Loucy (cell line): ENCODE measurements at regions not wholly inside any gene's neighbourhood (a gene's known extent, or its start where the extent isn't known, plus 50 kb on each side); places are given as distances from the start of the nearest gene placed in this dataset.

Experiments
- H2AFZ ChIP-seq: fragments of 200-600 bp; sonication (generic); 2 replicates; pipeline ENCODE4 v1.6.0; 2016; ENCODE audit warnings: antibody characterized with exemption, mild to moderate bottlenecking, low read length, moderate library complexity
- H3F3A ChIP-seq: fragments of 200-600 bp; 2 replicates; pipeline ENCODE4 v1.6.0; 2016; ENCODE audit warnings: antibody characterized with exemption, low read depth, mild to moderate bottlenecking
- H3K27me3 ChIP-seq: fragments of 200-600 bp; sonication (generic); 2 replicates; pipeline ENCODE4 v1.6.1; 2014; ENCODE audit warnings: low read length, mild to moderate bottlenecking; ENCODE audit not compliant: insufficient read depth, poor library complexity, severe bottlenecking
- H3K36me3 ChIP-seq: fragments of 200-600 bp; sonication (generic); 2 replicates; pipeline ENCODE4 v1.6.1; 2016; ENCODE audit warnings: low read length; ENCODE audit not compliant: insufficient read depth
- H3K4me1 ChIP-seq: fragments of 200-600 bp; sonication (generic); 2 replicates; pipeline ENCODE4 v1.5.1; 2014; ENCODE audit warnings: low read length, mild to moderate bottlenecking; ENCODE audit not compliant: insufficient read depth, poor library complexity, severe bottlenecking
- H3K4me2 ChIP-seq: fragments of 200-600 bp; sonication (generic); 2 replicates; pipeline ENCODE4 v1.6.0; 2014; ENCODE audit warnings: antibody characterized with exemption, low read length, low read depth, mild to moderate bottlenecking; ENCODE audit not compliant: poor library complexity, severe bottlenecking
- H3K4me3 ChIP-seq: fragments of 200-600 bp; sonication (generic); 2 replicates; pipeline ENCODE4 v1.5.1; 2014; ENCODE audit warnings: low read length, mild to moderate bottlenecking, mixed read lengths; ENCODE audit not compliant: poor library complexity, severe bottlenecking
- H3K79me2 ChIP-seq: fragments of 200-600 bp; sonication (generic); 2 replicates; pipeline ENCODE4 v1.6.1; 2014; ENCODE audit warnings: low read length; ENCODE audit not compliant: insufficient read depth
- H3K9ac ChIP-seq: fragments of 200-600 bp; sonication (generic); 2 replicates; pipeline ENCODE4 v1.6.0; 2014; ENCODE audit warnings: mild to moderate bottlenecking, low read depth, low read length, moderate library complexity; ENCODE audit not compliant: poor library complexity, severe bottlenecking
- H3K9me2 ChIP-seq: fragments of 200-600 bp; sonication (generic); replicated peaks from 2 replicates; pipeline ENCODE4 v1.6.1; 2016; ENCODE audit warnings: low read depth, low read length, mixed read lengths
- H3K9me3 ChIP-seq: fragments of 200-600 bp; sonication (generic); 2 replicates; pipeline ENCODE4 v1.6.1; 2014; ENCODE audit warnings: mild to moderate bottlenecking, antibody characterized with exemption, low read length, low read depth; ENCODE audit not compliant: insufficient read depth
- H4K20me1 ChIP-seq: fragments of 200-600 bp; sonication (generic); 2 replicates; pipeline ENCODE4 v1.6.0; 2014; ENCODE audit warnings: antibody characterized with exemption, low read length, mild to moderate bottlenecking; ENCODE audit not compliant: insufficient read depth, poor library complexity, severe bottlenecking
- EZH2phosphoT487 ChIP-seq: fragments of 200-600 bp; IDR thresholded peaks from 2 replicates; pipeline ENCODE4 v1.6.1; 2018; ENCODE audit warnings: antibody characterized with exemption, mild to moderate bottlenecking, moderate library complexity, borderline replicate concordance
- TF ChIP-seq, protein P1 (sequence below): fragments of 200-600 bp; sonication (generic); conservative IDR thresholded peaks from 2 replicates; pipeline ENCODE4 v1.5.1; 2014; ENCODE audit warnings: mild to moderate bottlenecking, antibody characterized with exemption, low read length

DNA sequence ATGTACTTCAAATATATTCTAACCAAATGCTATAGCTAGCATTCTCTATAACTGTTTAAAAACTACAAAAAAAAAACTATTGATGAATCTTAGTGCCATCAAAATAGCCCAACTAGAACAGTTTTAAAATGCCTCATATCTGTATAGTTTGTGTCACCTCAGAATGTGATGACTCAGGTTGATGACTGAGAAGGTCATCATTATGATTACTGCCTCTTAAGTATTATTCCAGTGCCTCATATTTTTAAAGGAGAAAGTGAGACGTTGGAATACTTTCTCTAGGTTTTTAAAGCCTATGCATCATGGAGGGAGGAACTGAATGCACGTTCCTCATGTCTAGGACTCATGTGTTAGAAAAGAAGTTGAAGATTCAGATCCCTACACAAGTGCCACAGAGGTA is 88.2 kb downstream of the TMA16 start:
- no peaks in the 10 kb centered on the region for H3K9me2 ChIP-seq
- H2AFZ ChIP-seq = no peak overlapping the region
- H3K79me2 ChIP-seq = no peaks in the 10 kb centered on the region
- no peak overlapping the region for H3K9ac ChIP-seq
- H3K9me3 ChIP-seq = peaks cover 3% of the 10 kb centered on the region; the same call in 1 of the 2 replicates
- no peak overlapping the region for H3K4me3 ChIP-seq
- H4K20me1 ChIP-seq = no peaks in the 10 kb centered on the region
- no peak for TF ChIP-seq EZH2phosphoT487
- TF ChIP-seq, protein P1, sequence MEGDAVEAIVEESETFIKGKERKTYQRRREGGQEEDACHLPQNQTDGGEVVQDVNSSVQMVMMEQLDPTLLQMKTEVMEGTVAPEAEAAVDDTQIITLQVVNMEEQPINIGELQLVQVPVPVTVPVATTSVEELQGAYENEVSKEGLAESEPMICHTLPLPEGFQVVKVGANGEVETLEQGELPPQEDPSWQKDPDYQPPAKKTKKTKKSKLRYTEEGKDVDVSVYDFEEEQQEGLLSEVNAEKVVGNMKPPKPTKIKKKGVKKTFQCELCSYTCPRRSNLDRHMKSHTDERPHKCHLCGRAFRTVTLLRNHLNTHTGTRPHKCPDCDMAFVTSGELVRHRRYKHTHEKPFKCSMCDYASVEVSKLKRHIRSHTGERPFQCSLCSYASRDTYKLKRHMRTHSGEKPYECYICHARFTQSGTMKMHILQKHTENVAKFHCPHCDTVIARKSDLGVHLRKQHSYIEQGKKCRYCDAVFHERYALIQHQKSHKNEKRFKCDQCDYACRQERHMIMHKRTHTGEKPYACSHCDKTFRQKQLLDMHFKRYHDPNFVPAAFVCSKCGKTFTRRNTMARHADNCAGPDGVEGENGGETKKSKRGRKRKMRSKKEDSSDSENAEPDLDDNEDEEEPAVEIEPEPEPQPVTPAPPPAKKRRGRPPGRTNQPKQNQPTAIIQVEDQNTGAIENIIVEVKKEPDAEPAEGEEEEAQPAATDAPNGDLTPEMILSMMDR = no peak
- H3F3A ChIP-seq = no peaks in the 10 kb centered on the region
- no peaks in the 10 kb centered on the region for H3K4me1 ChIP-seq
- H3K4me2 ChIP-seq = no peak overlapping the region
- no peaks in the 10 kb centered on the region for H3K27me3 ChIP-seq
- H3K36me3 ChIP-seq = no peaks in the 10 kb centered on the region

DNA sequence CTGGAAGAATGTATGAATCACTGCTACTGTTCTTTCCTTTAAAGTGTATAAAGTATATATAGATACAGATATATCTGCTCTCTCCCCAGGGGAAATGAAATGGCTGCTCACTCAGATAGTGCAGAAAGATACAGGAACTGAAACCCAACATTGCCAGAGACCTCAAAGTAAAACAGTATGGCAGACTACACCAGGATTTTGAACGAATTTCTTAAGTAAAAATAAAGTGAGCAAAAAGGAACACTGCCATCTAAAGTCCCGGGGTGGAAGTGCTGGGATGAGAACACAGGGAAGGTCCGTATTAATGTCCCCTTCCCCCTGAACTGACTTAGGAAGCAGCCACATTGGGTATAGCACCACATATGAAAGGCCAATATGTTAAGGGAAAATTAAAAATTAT is 93.4 kb downstream of the TMA16 start:
- Histone ChIP-seq H3K9me2 (no peaks in the 10 kb centered on the region), H3F3A (no peaks in the 10 kb centered on the region), H3K27me3 (no peaks in the 10 kb centered on the region), H3K4me1 (no peaks in the 10 kb centered on the region), H3K4me2 (no peak overlapping the region), H3K4me3 (no peak overlapping the region), H3K9ac (no peak overlapping the region), H3K9me3 (no peaks in the 10 kb centered on the region), H4K20me1 (no peaks in the 10 kb centered on the region), H3K36me3 (no peaks in the 10 kb centered on the region), H3K79me2 (no peaks in the 10 kb centered on the region), H2AFZ (no peak overlapping the region)
- no peak for TF ChIP-seq EZH2phosphoT487
- TF ChIP-seq, protein P1 = peak; percentile 60

DNA sequence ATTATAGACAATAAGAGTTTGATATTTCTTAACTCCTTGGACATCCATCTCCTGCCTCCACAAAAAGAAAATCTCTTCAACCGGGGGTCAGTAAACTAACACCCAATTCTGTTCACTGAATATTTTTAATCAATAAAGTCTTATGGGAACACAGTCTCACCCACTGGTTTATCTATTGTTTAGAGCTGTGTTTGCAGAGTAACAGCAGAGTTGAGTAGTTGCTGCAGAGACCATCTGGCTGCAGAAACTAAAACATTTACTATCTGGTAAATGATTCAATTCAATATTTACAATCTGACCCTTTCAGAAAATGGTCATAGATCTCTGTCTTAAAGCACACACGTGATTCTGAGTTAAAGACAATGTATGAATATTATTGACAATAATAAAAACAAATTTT is 94.0 kb downstream of the TMA16 start:
- Histone ChIP-seq H2AFZ (no peak overlapping the region), H3K9ac (no peak overlapping the region), H3K4me1 (no peaks in the 10 kb centered on the region), H3F3A (no peaks in the 10 kb centered on the region), H3K9me3 (no peaks in the 10 kb centered on the region), H3K36me3 (no peaks in the 10 kb centered on the region), H3K4me3 (no peak overlapping the region), H4K20me1 (no peaks in the 10 kb centered on the region), H3K4me2 (no peak overlapping the region), H3K27me3 (no peaks in the 10 kb centered on the region), H3K79me2 (no peaks in the 10 kb centered on the region), H3K9me2 (no peaks in the 10 kb centered on the region)
- TF ChIP-seq EZH2phosphoT487 = no peak
- TF ChIP-seq, protein P1 = no peak
